ENCODE measurements at regions not wholly inside any gene's neighbourhood (a gene's known extent, or its start where the extent isn't known, plus 50 kb on each side); places are given as distances from the start of the nearest gene placed in this dataset.

DNA sequence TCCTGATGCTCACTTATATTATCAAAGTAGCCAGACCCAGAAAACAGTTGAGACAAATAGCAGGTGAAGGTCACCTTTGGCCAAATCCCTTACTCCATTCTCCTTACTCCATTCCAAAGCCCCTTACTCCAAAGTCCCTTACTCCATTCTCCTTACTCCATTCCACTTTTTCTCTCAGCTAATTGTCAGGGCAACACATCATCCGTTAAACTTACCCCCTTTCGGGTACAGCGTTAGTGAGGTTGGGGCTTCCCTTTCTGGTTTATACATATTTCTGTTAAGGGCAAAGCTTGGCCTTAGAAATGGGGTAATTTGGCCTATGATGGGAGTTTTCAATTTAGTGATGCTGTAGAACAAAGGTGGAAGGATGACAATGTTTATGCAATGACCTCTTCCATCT is 111.8 kb upstream of the CCND2 start:
- ChIA-PET POLR2A (no interaction called here), CTCF (ENCODE audit: low intra/inter-chr PET ratio, low total read pairs) (no interaction called here)
- Histone ChIP-seq H3K27me3 (ENCODE audit: control insufficient read depth in 1 of 2, insufficient read depth in 2 of 2, low read length in 2 of 2) (no peaks in the 10 kb centered on the region), H3K4me2 (ENCODE audit: low read depth, low read length) (no peak overlapping the region), H2AFZ (ENCODE audit: low read length) (no peak overlapping the region), H3K9ac (ENCODE audit: insufficient read depth, low read depth, low read length) (no peak overlapping the region), H4K20me1 (ENCODE audit: insufficient read depth, low read length) (no peaks in the 10 kb centered on the region), H3K4me1 (ENCODE audit: insufficient read depth, low read length) (no peaks in the 10 kb centered on the region), H3K4me3 (replicated peaks in 1 of 3; ENCODE audit: insufficient read depth in 1 of 3, low read depth in 2 of 3, low read length in 3 of 3) (no peak overlapping the region), H3K9me3 (ENCODE audit: low read length) (no peaks in the 10 kb centered on the region), H3K36me3 (replicated peaks in 1 of 2; ENCODE audit: control insufficient read depth in 1 of 2, insufficient read depth in 2 of 2, low read length in 2 of 2) (no peaks in the 10 kb centered on the region), H3K27ac (ENCODE audit: extremely low read length, insufficient read depth, low read length) (no peak overlapping the region), H3K79me2 (ENCODE audit: insufficient read depth, low read length) (no peaks in the 10 kb centered on the region)
- BruUV-seq (replicated peaks): no TSS peak
- 70% methylated on average over 3 of the region's 3 CpGs for WGBS (ENCODE audit: low lambda C conversion rate)
- in situ Hi-C loops (cut with HindIII; ENCODE audit: extremely low pct_ligation_motif_present, low pct_unique_long_range_greater_than_20kb): no loop called here
- ATAC-seq (no peak), FAIRE-seq (no peak), DNase-seq (ENCODE audit: low spot score) (no peak)
- TF ChIP-seq, protein P1, sequence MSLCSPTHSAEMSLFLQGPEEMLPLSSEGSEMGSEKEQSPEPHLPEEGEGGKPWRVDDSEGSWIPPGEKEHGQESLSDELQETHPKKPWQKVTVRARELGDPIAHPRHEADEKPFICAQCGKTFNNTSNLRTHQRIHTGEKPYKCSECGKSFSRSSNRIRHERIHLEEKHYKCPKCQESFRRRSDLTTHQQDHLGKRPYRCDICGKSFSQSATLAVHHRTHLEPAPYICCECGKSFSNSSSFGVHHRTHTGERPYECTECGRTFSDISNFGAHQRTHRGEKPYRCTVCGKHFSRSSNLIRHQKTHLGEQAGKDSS (CRISPR knock-in tag; IDR thresholded peaks at IDR 0.05; ENCODE audit: borderline replicate concordance, low read depth): no peak
- TF ChIP-seq ZNF446 (CRISPR knock-in tag; IDR thresholded peaks at IDR 0.05): no peak
- no peak for TF ChIP-seq NR1H2 (CRISPR knock-in tag; IDR thresholded peaks at IDR 0.05; ENCODE audit: borderline replicate concordance, low read depth)
- no peak for TF ChIP-seq ELF1 (CRISPR knock-in tag; IDR thresholded peaks at IDR 0.05)
- TF ChIP-seq ZNF136 (CRISPR knock-in tag; IDR thresholded peaks at IDR 0.05; ENCODE audit: low read depth): no peak
- TF ChIP-seq, protein P2, sequence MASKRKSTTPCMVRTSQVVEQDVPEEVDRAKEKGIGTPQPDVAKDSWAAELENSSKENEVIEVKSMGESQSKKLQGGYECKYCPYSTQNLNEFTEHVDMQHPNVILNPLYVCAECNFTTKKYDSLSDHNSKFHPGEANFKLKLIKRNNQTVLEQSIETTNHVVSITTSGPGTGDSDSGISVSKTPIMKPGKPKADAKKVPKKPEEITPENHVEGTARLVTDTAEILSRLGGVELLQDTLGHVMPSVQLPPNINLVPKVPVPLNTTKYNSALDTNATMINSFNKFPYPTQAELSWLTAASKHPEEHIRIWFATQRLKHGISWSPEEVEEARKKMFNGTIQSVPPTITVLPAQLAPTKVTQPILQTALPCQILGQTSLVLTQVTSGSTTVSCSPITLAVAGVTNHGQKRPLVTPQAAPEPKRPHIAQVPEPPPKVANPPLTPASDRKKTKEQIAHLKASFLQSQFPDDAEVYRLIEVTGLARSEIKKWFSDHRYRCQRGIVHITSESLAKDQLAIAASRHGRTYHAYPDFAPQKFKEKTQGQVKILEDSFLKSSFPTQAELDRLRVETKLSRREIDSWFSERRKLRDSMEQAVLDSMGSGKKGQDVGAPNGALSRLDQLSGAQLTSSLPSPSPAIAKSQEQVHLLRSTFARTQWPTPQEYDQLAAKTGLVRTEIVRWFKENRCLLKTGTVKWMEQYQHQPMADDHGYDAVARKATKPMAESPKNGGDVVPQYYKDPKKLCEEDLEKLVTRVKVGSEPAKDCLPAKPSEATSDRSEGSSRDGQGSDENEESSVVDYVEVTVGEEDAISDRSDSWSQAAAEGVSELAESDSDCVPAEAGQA (IDR thresholded peaks at IDR 0.05; ENCODE audit: low read depth): no peak
- TF ChIP-seq, protein P2 (CRISPR knock-in tag; IDR thresholded peaks at IDR 0.05; ENCODE audit: borderline replicate concordance): no peak
- TF ChIP-seq, protein P3, sequence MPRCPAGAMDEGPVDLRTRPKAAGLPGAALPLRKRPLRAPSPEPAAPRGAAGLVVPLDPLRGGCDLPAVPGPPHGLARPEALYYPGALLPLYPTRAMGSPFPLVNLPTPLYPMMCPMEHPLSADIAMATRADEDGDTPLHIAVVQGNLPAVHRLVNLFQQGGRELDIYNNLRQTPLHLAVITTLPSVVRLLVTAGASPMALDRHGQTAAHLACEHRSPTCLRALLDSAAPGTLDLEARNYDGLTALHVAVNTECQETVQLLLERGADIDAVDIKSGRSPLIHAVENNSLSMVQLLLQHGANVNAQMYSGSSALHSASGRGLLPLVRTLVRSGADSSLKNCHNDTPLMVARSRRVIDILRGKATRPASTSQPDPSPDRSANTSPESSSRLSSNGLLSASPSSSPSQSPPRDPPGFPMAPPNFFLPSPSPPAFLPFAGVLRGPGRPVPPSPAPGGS (CRISPR knock-in tag; IDR thresholded peaks at IDR 0.05): no peak
- TF ChIP-seq ATF7-NPFF (CRISPR knock-in tag; IDR thresholded peaks at IDR 0.05; ENCODE audit: low read depth): no peak
- TF ChIP-seq CCDC6 (CRISPR knock-in tag; IDR thresholded peaks at IDR 0.05): no peak
- TF ChIP-seq ZNF430 (CRISPR knock-in tag; IDR thresholded peaks at IDR 0.05): no peak
- no peak for TF ChIP-seq MAFF (IDR thresholded peaks at IDR 0.05; ENCODE audit: low read depth, low read length)
- TF ChIP-seq TAF1 (CRISPR knock-in tag; IDR thresholded peaks at IDR 0.05): no peak
- intact Hi-C loops (cut with micrococcal nuclease; ENCODE audit: unreplicated experiment): no loop called here
